ENCODE measurements at regions not wholly inside any gene's neighbourhood (a gene's known extent, or its start where the extent isn't known, plus 50 kb on each side); places are given as distances from the start of the nearest gene placed in this dataset.

DNA sequence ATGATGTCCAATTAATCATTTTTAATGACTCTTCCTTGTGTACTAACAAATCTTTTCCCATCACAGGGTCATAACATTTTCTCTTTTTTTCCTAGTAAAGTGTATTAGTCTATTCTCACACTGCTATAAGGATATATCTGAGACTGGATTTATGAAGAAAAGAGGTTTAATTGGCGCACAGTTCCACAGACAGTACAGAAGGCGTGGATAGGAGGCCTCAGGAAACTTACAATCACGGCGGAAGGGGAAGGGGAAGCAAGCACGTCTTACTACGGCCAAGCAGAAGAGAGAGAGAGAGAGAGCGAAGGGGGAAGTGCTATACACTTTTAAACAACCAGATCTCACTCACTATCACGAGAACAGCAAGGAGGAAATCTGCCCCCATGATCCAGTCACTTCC is 359.4 kb upstream of the NFE2L3 start:
- DNase-seq: no peak

DNA sequence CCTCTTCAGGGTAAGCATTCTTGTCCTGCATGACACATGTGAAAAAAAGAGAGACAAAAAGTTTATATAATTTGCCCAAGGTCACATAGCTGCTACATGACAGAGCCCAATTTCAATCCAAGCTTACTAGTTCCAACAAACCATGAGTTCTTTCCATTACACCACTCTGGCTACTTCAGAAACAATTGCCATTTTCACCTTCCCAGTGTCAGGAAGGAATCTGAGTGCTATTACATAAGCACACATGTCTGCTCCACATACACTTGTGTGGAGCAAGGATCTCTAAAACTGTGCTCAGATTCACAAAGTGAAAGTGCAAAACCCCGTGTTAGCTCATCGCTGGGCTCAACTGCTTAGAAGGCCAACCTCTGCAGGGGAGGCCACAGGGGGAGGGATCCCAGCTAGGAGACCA is 356.2 kb upstream of the NFE2L3 start:
- no peak for DNase-seq

DNA sequence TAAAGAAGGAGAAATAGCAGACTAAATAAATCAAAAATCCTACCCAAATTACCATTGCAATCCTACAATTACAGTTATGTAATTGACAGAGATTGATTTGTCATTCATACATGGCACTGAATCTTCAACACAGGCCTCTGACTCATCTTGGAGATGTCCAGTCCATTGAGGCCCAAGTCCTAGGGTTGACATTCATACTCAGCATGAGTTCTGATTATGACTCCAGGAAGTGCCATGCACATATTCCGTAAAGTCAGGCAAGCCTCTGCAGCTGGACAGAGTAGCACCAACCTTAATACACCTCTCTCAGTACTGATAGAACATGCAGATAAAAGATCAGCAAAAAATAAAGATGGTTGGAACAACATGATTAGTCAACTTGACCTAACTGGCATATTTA is 353.7 kb upstream of the NFE2L3 start:
- DNase-seq: no peak

GRCh38 chr7:25801214-25801613 is 350.8 kb upstream of the NFE2L3 start:
- DNase-seq: no peak

GRCh38 chr7:25802057-25802456 is 349.9 kb upstream of the NFE2L3 start:
- DNase-seq: no peak

- no peak for DNase-seq
Measured at GRCh38 chr7:25802473-25802872, 349.5 kb upstream of the NFE2L3 start.

GRCh38 chr7:25803117-25803887 is 348.7 kb upstream of the NFE2L3 start:
- no peak for DNase-seq

DNA sequence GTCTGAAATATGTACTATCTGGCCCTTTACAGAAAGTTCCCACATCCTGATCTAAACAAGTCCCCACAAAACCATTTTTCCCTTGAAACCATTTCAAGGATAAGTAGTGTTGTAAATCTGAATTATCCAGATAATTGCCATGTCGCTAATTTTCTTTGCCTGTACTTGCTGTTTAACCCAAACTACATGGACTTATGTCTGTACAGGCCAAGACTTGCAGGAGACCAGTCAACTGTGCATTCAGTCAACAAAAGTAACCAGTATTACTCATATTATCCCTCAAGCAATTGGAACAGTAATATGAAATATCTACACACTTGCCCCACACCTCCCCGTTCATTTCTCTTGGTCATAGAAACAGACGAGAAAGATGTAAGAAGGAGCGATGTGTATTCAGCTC is 347.8 kb upstream of the NFE2L3 start:
- DNase-seq: no peak

- DNase-seq: no peak
Measured at GRCh38 chr7:25805027-25805687, 346.8 kb upstream of the NFE2L3 start.

- DNase-seq: no peak
Measured at GRCh38 chr7:25807086-25807611, 344.8 kb upstream of the NFE2L3 start.

DNA sequence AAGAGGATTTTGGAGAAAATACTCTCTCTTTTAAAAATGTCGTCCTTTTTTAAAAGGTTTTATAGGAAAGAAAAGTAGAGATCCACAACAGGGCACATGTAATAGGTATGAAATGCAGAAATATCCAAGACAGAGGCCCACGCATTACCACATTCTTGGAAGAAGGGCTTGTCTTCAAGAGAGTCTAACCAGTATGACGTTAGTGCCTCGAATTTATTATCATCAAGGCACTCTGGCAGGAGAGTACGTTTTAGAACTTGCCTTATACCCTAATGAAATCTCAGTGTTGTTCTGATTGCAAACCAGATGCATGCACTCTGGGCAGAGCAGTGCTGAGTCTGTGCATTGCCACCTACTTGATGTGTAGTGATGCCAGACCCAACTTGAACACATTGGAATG is 342.6 kb upstream of the NFE2L3 start:
- DNase-seq: no peak

- DNase-seq: no peak
Measured at GRCh38 chr7:25812086-25812850, 339.7 kb upstream of the NFE2L3 start.

- no peak for DNase-seq
Measured at GRCh38 chr7:25813381-25813780, 338.6 kb upstream of the NFE2L3 start.

DNA sequence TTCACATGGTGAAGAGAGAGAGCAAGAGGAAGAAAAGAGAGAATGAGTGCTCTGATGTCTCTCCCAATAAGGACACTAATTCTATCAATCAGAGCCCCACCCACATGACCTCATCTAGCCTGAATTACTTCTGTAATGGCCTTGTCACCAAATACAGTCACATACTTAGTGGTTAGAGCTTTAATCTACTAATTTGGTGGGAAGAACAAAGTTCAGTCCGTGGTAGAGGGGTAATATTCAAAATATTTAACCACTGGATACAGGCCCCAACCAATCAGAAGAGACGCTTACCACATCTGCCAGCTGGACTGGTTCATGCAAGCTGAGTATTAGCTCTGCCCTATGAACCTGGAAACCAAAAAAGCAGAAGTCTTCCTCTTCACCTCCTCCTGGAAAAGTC is 336.3 kb upstream of the NFE2L3 start:
- DNase-seq: no peak

- DNase-seq: no peak
Measured at GRCh38 chr7:25820432-25821040, 331.5 kb upstream of the NFE2L3 start.

- DNase-seq: no peak
Measured at GRCh38 chr7:25821225-25821624, 330.8 kb upstream of the NFE2L3 start.

GRCh38 chr7:25822823-25823222 is 329.2 kb upstream of the NFE2L3 start:
- no peak for DNase-seq

DNA sequence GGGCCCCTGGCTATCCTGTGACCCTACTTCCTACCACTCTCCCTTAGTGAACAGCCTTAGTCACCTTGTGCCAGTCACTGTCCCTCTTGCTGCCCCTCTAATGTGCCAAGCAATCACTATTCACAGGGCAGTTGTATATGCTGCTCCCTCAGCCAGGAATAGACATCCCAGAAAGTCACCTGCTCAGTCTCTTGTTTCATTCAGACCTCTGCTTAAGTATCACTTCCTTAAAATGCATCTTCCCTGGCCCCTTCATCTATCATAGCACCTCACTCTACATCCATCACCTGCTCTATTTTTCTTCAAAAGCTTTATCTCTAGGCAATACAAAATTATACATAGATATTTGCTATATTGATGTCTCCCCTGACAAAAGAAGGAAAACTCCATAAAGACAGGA is 328.4 kb upstream of the NFE2L3 start:
- DNase-seq: no peak

DNA sequence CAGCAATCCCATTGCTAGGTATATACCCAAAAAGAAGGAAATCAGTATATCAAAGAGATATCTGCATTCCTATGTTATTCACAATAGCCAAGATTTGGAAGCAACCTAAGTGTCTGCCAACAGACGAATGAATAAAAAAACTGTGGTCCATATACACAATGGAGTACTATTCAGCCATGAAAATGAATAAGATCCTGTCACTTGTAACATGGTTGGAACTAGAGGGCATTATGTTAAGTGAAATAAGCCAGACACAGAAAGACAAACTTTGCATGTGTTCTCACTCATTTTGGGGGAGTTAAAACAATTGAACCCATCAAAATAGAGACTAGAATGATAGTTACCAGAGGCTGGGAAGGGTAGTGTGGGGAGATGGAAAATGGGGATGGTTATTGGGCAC is 323.5 kb upstream of the NFE2L3 start:
- DNase-seq: no peak

DNA sequence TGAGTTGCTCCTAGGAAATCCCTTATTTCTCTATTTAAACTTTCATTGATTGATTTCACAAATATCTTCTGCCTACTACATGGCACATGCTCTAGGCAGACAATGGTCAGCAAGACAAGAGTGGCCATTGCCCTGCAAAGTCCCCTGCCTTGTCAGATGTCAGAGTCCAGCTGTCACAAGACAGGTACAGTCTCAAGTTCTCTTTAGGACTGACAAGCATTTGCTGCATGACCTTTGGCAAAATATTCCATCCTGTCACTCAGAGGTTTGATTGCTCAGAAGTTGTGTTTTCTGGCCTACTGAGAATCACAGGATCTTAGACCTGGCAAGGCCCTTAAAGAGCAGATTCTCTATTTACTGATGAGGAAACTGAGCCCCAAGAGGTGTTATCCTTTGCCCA is 322.3 kb upstream of the NFE2L3 start:
- DNase-seq: no peak

- no peak for DNase-seq
Measured at GRCh38 chr7:25830215-25830614, 321.8 kb upstream of the NFE2L3 start.

GRCh38 chr7:25831062-25831691 is 320.8 kb upstream of the NFE2L3 start:
- no peak for DNase-seq

Data from CD4-positive, alpha-beta T cell treated with Interleukin-21 for 1 hour (primary cell).